HCT116 (cell line): ENCODE measurements at regions not wholly inside any gene's neighbourhood (a gene's known extent, or its start where the extent isn't known, plus 50 kb on each side); places are given as distances from the start of the nearest gene placed in this dataset.

Experiments used
- ATAC-seq: fragments of 200-7000 bp; cut with Tn5 transposase; 2 replicates; pipeline ENCODE4 v1.9.1; 2020; ENCODE audit warnings: mild to moderate bottlenecking, moderate library complexity
- BruUV-seq: library from RNA; stranded (reverse); fragments of 400-500 nt; replicated peaks from 2 replicates; lab custom pipeline; 2021; lab: Mats Ljungman, UMichigan
- CTCF ChIA-PET: fragments of 300-600 bp; sonication (Branson Sonifier 250); formaldehyde crosslinking; loops from one replicate; lab custom pipeline; 2021; ENCODE audit warnings: antibody characterized with exemption; lab: Charles Lee
- POLR2A ChIA-PET: fragments of 300-600, 350-600 bp; sonication (Branson Sonifier 250); formaldehyde crosslinking; loops from one replicate; lab custom pipeline; 2021; ENCODE audit warnings: antibody characterized with exemption; lab: Charles Lee
- RAD21 ChIA-PET, 2 experiments: fragments of 300-600 bp; sonication (Branson Sonifier 250); formaldehyde crosslinking; loops; one replicate each; lab custom pipeline; 2023; ENCODE audit warnings: low total read pairs in 2 of 2; ENCODE audit not compliant: uncharacterized antibody in 2 of 2, unreplicated experiment in 2 of 2, low non-redundant PET in 1 of 2; lab: Charles Lee
- DNase-seq: peaks from one replicate; pipeline ENCODE4 v3.0.0-alpha.2; 2010; ENCODE audit warnings: low read depth, low spot score
- H2AFZ ChIP-seq: fragments of 200-600 bp; shearing (Covaris generic), sonication (generic); 2 replicates; pipeline ENCODE4 v1.6.1; 2017; ENCODE audit warnings: low read depth, mixed run types, mixed read lengths, antibody characterized with exemption, low read length; ENCODE audit not compliant: poor library complexity, severe bottlenecking
- H3K27ac ChIP-seq: 2 replicates; pipeline ENCODE4 v1.5.1; 2012; ENCODE audit warnings: low read depth, low read length
- H3K27me3 ChIP-seq: fragments of 200-600 bp; sonication (generic); 2 replicates; pipeline ENCODE4 v1.6.1; 2016; ENCODE audit warnings: mixed run types, low read length, mixed read lengths; ENCODE audit not compliant: insufficient read depth
- H3K36me3 ChIP-seq, 2 experiments: fragments of 200-500 bp in 1 of 2; fragments of 200-600 bp in 1 of 2; sonication (Bioruptor generic) in 1 of 2; sonication (generic) in 1 of 2; 2 replicates each; pipeline versions ENCODE4 v1.5.1 to v1.6.1; 2014 to 2016; ENCODE audit warnings: low read length in 2 of 2, inconsistent platforms in 1 of 2, mixed read lengths in 1 of 2, mixed run types in 1 of 2; ENCODE audit not compliant: insufficient read depth in 2 of 2, control insufficient read depth in 1 of 2
- H3K4me1 ChIP-seq, 2 experiments: fragments of 200-600 bp in 1 of 2; sonication (generic) in 1 of 2; 2 replicates each; pipeline versions ENCODE4 v1.5.1 to v1.6.1; 2012 to 2017; ENCODE audit warnings: low read length in 2 of 2, inconsistent platforms in 1 of 2, mild to moderate bottlenecking in 1 of 2, mixed read lengths in 1 of 2, mixed run types in 1 of 2, moderate library complexity in 1 of 2; ENCODE audit not compliant: insufficient read depth in 2 of 2, control insufficient read depth in 1 of 2
- H3K4me2 ChIP-seq: fragments of 200-600 bp; sonication (generic); 2 replicates; pipeline ENCODE4 v1.6.1; 2017; ENCODE audit warnings: mixed run types, low read length, mixed read lengths
- H3K4me3 ChIP-seq, 2 experiments: fragments of 200-600 bp in 1 of 2; sonication (generic) in 1 of 2; replicated peaks in 1 of 2; 2 replicates each; pipeline ENCODE4 v1.5.1; 2011 to 2016; ENCODE audit warnings: low read length in 2 of 2, control low read depth in 1 of 2, low read depth in 1 of 2, mild to moderate bottlenecking in 1 of 2, mixed read lengths in 1 of 2, mixed run types in 1 of 2
- H3K79me2 ChIP-seq: fragments of 200-600 bp; sonication (generic); 2 replicates; pipeline ENCODE4 v1.6.1; 2017; ENCODE audit warnings: mild to moderate bottlenecking, mixed run types, low read length, moderate library complexity, mixed read lengths; ENCODE audit not compliant: insufficient read depth
- H3K9ac ChIP-seq: fragments of 200-600 bp; sonication (generic); 2 replicates; pipeline ENCODE4 v1.6.1; 2016; ENCODE audit warnings: low read length, mixed read lengths
- H3K9me2 ChIP-seq: fragments of 200-600 bp; sonication (generic), shearing (Covaris generic); 2 replicates; pipeline ENCODE4 v1.6.1; 2017; ENCODE audit warnings: mixed run types, mild to moderate bottlenecking, moderate library complexity; ENCODE audit not compliant: insufficient read depth
- H3K9me3 ChIP-seq, 2 experiments: fragments of 200-500 bp in 1 of 2; fragments of 200-600 bp in 1 of 2; sonication (Bioruptor generic) in 1 of 2; sonication (generic) in 1 of 2; 2 replicates each; pipeline ENCODE4 v1.6.1; 2014 to 2017; ENCODE audit warnings: low read length in 2 of 2, mixed read lengths in 2 of 2, inconsistent platforms in 1 of 2, low read depth in 1 of 2, mild to moderate bottlenecking in 1 of 2, mixed run types in 1 of 2, moderate library complexity in 1 of 2; ENCODE audit not compliant: control insufficient read depth in 1 of 2, insufficient read depth in 1 of 2
- H4K20me1 ChIP-seq: fragments of 200-600 bp; sonication (generic), shearing (Covaris generic); 2 replicates; pipeline ENCODE4 v1.6.1; 2017; ENCODE audit warnings: mixed run types, mild to moderate bottlenecking, moderate library complexity; ENCODE audit not compliant: insufficient read depth
- CBX3 ChIP-seq: IDR thresholded peaks from 2 replicates; pipeline ENCODE4 v1.6.1; 2012; ENCODE audit warnings: low read depth
- EGR1 ChIP-seq: IDR thresholded peaks from 2 replicates; pipeline ENCODE4 v1.6.1; 2012; ENCODE audit warnings: low read depth
- EZH2phosphoT487 ChIP-seq: fragments of 200-600 bp; IDR thresholded peaks from 2 replicates; pipeline ENCODE4 v1.6.1; 2018; ENCODE audit warnings: antibody characterized with exemption, borderline replicate concordance
- FOSL1 ChIP-seq: IDR thresholded peaks from 2 replicates; pipeline ENCODE4 v1.6.1; 2012; ENCODE audit warnings: low read depth
- POLR2A ChIP-seq: IDR thresholded peaks from 2 replicates; pipeline ENCODE4 v1.7.0; 2011; ENCODE audit warnings: borderline replicate concordance; ENCODE audit not compliant: insufficient read depth, insufficient read length; ENCODE audit errors: extremely low read depth
- RAD21 ChIP-seq: IDR thresholded peaks from 2 replicates; pipeline ENCODE4 v1.6.1; 2012; ENCODE audit warnings: low read depth, mild to moderate bottlenecking
- SIN3A ChIP-seq: IDR thresholded peaks from 2 replicates; pipeline ENCODE4 v1.6.1; 2012; ENCODE audit warnings: low read depth
- YY1 ChIP-seq: IDR thresholded peaks from 2 replicates; pipeline ENCODE4 v1.6.1; 2011; ENCODE audit warnings: low read length, low read depth, moderate library complexity, mild to moderate bottlenecking; ENCODE audit not compliant: insufficient replicate concordance; ENCODE audit errors: extremely low read depth
- intact Hi-C: fragments of 100-400 bp; cut with micrococcal nuclease; formaldehyde crosslinking; loops from 2 replicates; pipeline ENCODE4 v1.10.0; 2022
- TF ChIP-seq, protein P1 (sequence below): IDR thresholded peaks from 2 replicates; pipeline ENCODE4 v1.6.1; 2012
- TF ChIP-seq, protein P2 (sequence below), 3 experiments: fragments of 200-600 bp in 1 of 3; sonication (generic) in 1 of 3; IDR thresholded peaks in 2 of 3; conservative IDR thresholded peaks in 1 of 3; 2 replicates each; pipeline ENCODE4 v1.5.1; 2012 to 2017; ENCODE audit warnings: low read depth in 2 of 3, low read length in 2 of 3, antibody characterized with exemption in 1 of 3, borderline replicate concordance in 1 of 3, control low read depth in 1 of 3, mild to moderate bottlenecking in 1 of 3, mixed read lengths in 1 of 3, mixed run types in 1 of 3, moderate library complexity in 1 of 3; ENCODE audit not compliant: insufficient read depth in 1 of 3

DNA sequence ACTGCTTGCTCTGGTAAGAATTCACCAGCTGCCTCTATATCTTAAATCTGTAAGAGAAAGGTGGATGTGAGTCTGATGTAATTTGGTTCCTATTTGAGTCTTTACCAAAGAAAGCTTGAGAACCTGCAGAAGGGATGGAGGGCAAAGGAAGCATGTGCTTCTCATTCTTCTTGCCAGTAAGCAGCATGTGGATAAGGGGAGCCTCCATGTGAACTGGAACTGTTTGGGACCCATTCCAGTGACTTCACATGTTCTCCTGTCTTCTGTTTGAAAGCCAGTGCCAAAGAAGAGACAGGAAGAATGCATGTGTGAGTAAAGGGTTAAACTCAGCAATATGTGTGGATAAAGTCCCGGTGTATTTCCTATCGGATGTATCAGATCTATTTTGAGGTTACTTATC lies 119.6 kb upstream of the ADGRL2 start:
- POLR2A ChIA-PET, result no interaction called here
- peaks cover 0 to 12% of the 10 kb centered on the region in 2 experiments; a peak in 2 of 4 replicates for H3K4me1 ChIP-seq

More for the DNA sequence above, 119.6 kb upstream of the ADGRL2 start:
- TF ChIP-seq CBX3 (no peak), YY1 (no peak), RAD21 (no peak), EZH2phosphoT487 (no peak), EGR1 (no peak), POLR2A (no peak), FOSL1 (no peak), SIN3A (no peak)
- TF ChIP-seq, protein P1, sequence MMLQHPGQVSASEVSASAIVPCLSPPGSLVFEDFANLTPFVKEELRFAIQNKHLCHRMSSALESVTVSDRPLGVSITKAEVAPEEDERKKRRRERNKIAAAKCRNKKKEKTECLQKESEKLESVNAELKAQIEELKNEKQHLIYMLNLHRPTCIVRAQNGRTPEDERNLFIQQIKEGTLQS, result no peak
- TF ChIP-seq, protein P2, sequence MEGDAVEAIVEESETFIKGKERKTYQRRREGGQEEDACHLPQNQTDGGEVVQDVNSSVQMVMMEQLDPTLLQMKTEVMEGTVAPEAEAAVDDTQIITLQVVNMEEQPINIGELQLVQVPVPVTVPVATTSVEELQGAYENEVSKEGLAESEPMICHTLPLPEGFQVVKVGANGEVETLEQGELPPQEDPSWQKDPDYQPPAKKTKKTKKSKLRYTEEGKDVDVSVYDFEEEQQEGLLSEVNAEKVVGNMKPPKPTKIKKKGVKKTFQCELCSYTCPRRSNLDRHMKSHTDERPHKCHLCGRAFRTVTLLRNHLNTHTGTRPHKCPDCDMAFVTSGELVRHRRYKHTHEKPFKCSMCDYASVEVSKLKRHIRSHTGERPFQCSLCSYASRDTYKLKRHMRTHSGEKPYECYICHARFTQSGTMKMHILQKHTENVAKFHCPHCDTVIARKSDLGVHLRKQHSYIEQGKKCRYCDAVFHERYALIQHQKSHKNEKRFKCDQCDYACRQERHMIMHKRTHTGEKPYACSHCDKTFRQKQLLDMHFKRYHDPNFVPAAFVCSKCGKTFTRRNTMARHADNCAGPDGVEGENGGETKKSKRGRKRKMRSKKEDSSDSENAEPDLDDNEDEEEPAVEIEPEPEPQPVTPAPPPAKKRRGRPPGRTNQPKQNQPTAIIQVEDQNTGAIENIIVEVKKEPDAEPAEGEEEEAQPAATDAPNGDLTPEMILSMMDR (IDR thresholded peaks at IDR 0.05 in 2 of 3, conservative IDR thresholded peaks at IDR 0.05 in 1 of 3; ENCODE audit: borderline replicate concordance in 1 of 3, insufficient read depth in 1 of 3, low read depth in 2 of 3, low read length in 2 of 3), result no peak
- H3K36me3 ChIP-seq, result no peaks in the 10 kb centered on the region
- RAD21 ChIA-PET, result no interaction called here
- H3K9me2 ChIP-seq, result no peaks in the 10 kb centered on the region
- no peaks in the 10 kb centered on the region for H3K9me3 ChIP-seq
- CTCF ChIA-PET, result no interaction called here
- no peak overlapping the region for H3K27ac ChIP-seq
- H4K20me1 ChIP-seq, result no peaks in the 10 kb centered on the region
- no peak overlapping the region for H2AFZ ChIP-seq
- no peak for ATAC-seq
- no TSS peak for BruUV-seq
- H3K4me2 ChIP-seq, result no peak overlapping the region
- DNase-seq, result no peak
- H3K9ac ChIP-seq, result no peak overlapping the region
- intact Hi-C loops, result no loop called here
- no peaks in the 10 kb centered on the region for H3K27me3 ChIP-seq
- no peaks in the 10 kb centered on the region for H3K79me2 ChIP-seq
- H3K4me3 ChIP-seq, result no peak overlapping the region
